Psoas muscle (tissue), 7 donors: ENCODE measurements at regions not wholly inside any gene's neighbourhood (a gene's known extent, or its start where the extent isn't known, plus 50 kb on each side); places are given as distances from the start of the nearest gene placed in this dataset.

Experiments
- ATAC-seq, 4 donors: fragments of 200-7000 bp; cut with Tn5 transposase; one replicate each; pipeline ENCODE4 v1.9.1; 2020; ENCODE audit warnings: moderate library complexity in 3 of 4, mild to moderate bottlenecking in 2 of 4
- DNase-seq, 2 donors: peaks; one replicate each; pipeline ENCODE4 v3.0.0-alpha.2; 2020
- H3K27ac ChIP-seq: fragments of 200-600 bp; one replicate; pipeline ENCODE4 v1.8.0; 2022
- H3K27me3 ChIP-seq, 3 donors: fragments of 200-600 bp in 1 of 3; one replicate each; pipeline versions ENCODE4 v1.6.1 to v1.8.0; 2013 to 2022; ENCODE audit warnings: low read length in 2 of 3, mild to moderate bottlenecking in 2 of 3, moderate library complexity in 1 of 3; ENCODE audit not compliant: insufficient read depth in 3 of 3
- H3K36me3 ChIP-seq, 2 donors: fragments of 200-600 bp in 1 of 2; one replicate each; pipeline versions ENCODE4 v1.6.1 to v1.8.0; 2013 to 2022; ENCODE audit warnings: low read depth in 1 of 2, mild to moderate bottlenecking in 1 of 2, moderate library complexity in 1 of 2; ENCODE audit not compliant: insufficient read depth in 1 of 2
- H3K4me1 ChIP-seq: fragments of 200-600 bp; one replicate; pipeline ENCODE4 v1.8.0; 2022
- H3K4me3 ChIP-seq: fragments of 200-600 bp; one replicate; pipeline ENCODE4 v1.8.0; 2022; ENCODE audit warnings: mild to moderate bottlenecking
- H3K9me3 ChIP-seq: fragments of 200-600 bp; one replicate; pipeline ENCODE4 v1.8.0; 2022
- WGBS, 3 donors: extraction: QIAGEN DNeasy Blood & Tissue Kit; methylation state at CpG; one replicate each; pipeline versions ENCODE4 v1.1.6 to v1.1.7; 2013; 5-methylcytosine and 5-hydroxymethylcytosine counted together
- intact Hi-C, 2 donors: fragments of 100-400 bp; cut with DNase I; formaldehyde crosslinking; loops; one replicate each; pipeline versions ENCODE4 v1.11.0 to v1.14.2; 2022
- TF ChIP-seq, protein P1 (sequence below): fragments of 200-600 bp; IDR thresholded peaks from one replicate; pipeline ENCODE4 v1.8.0; 2022; ENCODE audit warnings: antibody characterized with exemption
- donor health status: healthy with polysubstance abuse.
- donor health status: DM: no; HTN: no; CAD: no; lungs with moderate emphysema.
- donor health status: Bipolar disorder and iron deficiency.
- donor health status: healthy.
- donor health status: DM: yes; HTN: yes; CAD: no.
- donor health status: DM: no; HTN: no; CAD: no.
- donor health status: DM: yes; HTN: yes; CAD: no.

DNA sequence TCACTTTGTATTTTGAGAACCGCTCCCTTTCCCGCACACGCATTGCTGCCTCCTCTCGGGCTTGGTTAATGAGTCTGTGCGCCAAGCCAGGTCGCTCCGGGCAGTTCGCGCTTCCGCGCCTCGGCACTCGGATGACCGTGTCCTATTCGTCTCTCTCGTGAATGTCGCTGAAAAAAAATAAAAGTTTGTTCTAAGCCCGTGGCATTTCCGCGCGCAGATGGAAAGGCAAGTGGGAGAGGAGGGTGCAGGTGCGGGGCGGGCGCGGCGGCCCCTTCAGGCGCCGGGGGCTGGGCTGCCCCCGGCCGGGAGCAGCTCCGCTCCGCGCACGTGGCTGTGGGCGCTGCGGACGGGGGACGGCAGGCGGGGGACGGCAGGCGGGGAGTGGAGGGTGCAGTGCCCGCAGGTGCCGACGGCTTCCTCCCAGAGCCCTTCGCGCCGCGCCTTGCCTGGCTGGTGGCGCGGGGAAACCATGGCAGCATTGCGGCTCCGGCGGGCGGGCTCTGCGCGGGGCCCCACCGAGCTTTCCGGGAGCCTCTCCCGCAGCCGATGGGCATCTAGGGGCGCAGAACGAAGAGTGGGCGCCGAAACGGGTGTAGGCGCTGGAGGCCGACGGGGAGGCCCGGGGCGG is 159.6 kb upstream of the SIX2 start:
- intact Hi-C loops: loop anchor here in 1 of 2 donors (10.0 kb wide), 2 partner anchors 184 to 326 kb away; no protein-coding TSS in a partner anchor
- ATAC-seq: peak; percentile 48 to 78 (median 74)
- H3K9me3 ChIP-seq: no peaks in the 10 kb centered on the region
- H3K36me3 ChIP-seq: no peaks in the 10 kb centered on the region
- peak overlapping the region; percentile 72 for H3K27ac ChIP-seq
- H3K27me3 ChIP-seq: peaks cover 0 to 7% (median 0%) of the 10 kb centered on the region in 3 donors
- TF ChIP-seq, protein P1, sequence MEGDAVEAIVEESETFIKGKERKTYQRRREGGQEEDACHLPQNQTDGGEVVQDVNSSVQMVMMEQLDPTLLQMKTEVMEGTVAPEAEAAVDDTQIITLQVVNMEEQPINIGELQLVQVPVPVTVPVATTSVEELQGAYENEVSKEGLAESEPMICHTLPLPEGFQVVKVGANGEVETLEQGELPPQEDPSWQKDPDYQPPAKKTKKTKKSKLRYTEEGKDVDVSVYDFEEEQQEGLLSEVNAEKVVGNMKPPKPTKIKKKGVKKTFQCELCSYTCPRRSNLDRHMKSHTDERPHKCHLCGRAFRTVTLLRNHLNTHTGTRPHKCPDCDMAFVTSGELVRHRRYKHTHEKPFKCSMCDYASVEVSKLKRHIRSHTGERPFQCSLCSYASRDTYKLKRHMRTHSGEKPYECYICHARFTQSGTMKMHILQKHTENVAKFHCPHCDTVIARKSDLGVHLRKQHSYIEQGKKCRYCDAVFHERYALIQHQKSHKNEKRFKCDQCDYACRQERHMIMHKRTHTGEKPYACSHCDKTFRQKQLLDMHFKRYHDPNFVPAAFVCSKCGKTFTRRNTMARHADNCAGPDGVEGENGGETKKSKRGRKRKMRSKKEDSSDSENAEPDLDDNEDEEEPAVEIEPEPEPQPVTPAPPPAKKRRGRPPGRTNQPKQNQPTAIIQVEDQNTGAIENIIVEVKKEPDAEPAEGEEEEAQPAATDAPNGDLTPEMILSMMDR: no peak
- DNase-seq: peak; percentile 24 to 59
- 0 to 1% (median 0%) methylated on average over 54 to 70 of the region's 70 CpGs for WGBS, 3 donors
- peak overlapping the region; percentile 82 for H3K4me3 ChIP-seq
- H3K4me1 ChIP-seq: peaks cover 9% of the 10 kb centered on the region

DNA sequence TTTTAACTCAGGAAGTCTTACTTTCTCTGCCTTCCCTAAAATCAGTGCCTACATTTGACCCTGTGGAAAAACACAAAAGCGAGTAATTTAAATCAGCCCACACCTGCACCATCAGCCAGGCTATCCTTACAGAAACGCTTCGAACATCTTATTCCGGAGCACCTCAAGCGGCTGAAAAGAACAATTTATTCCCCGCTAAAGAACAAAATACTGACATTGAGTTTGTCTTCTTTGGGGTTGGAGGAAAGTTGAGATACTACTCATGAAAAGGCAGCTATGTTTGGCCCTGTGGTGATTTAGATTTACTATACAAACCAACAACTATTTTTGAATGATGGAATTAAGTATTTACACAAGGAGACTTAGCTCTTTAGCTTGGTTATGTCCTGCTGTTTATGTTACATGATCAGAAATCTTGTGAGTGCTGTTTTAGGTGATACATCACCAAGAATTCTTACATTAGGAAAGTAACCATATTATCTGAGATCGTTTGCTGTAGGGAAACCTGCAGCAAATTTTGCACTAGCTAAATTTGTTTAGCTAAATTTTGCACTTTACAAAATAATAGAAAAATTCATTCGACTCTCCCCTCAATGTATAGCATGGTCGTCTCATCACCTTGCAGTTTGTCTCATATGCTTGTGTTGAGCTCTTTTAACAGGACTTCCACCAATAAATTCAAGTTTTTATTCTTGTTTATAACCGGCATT is 158.8 kb upstream of the SIX2 start:
- TF ChIP-seq, protein P1: no peak
- no peaks in the 10 kb centered on the region for H3K36me3 ChIP-seq
- H3K27me3 ChIP-seq: peaks cover 0 to 7% (median 0%) of the 10 kb centered on the region in 3 donors
- DNase-seq: no peak
- no peaks in the 10 kb centered on the region for H3K9me3 ChIP-seq
- no peak for ATAC-seq
- H3K27ac ChIP-seq: no peak overlapping the region
- 51 to 58% (median 55%) methylated on average over 10 of the region's 10 CpGs for whole genome bisulfite sequencing, 3 donors
- intact Hi-C loops: loop anchor here in 1 of 2 donors (10.0 kb wide), 2 partner anchors 183 to 327 kb away; no protein-coding TSS in a partner anchor
- peak overlapping the region; percentile 82 for H3K4me3 ChIP-seq
- H3K4me1 ChIP-seq: peaks cover 4% of the 10 kb centered on the region

DNA sequence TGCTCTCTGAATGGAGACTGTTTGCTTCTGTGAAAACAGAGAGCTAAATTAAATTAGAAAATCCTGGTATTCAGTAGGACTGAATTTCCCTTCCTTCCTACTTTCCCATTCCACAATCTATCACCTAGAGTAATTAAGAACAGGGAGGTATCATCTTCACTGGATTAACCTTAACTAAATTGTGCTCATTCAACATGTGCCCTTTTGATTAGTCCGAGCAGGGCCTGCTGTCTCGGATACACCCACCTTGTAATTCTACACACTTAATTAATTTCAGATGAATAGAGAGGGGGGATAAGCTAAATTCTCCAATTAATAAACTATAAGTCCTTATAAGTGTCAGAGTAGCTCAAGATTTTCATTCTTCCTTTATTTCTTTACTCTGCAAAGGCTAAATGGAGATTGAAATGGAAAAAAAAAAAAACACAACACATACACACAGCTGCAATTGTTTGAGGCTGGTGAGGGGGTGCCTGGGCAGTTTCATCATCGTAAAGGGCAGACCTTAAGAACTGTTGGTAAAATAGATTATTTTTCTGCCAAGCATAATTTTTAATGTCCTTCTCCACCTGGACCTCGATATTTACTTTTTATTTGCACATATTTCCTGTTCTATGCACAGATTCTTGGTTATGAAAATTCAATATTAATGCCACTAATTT is 157.1 kb upstream of the SIX2 start:
- Histone ChIP-seq H3K9me3 (no peaks in the 10 kb centered on the region), H3K27me3 (peaks cover 0 to 7% (median 0%) of the 10 kb centered on the region in 3 donors), H3K27ac (no peak overlapping the region), H3K36me3 (no peaks in the 10 kb centered on the region), H3K4me1 (no peaks in the 10 kb centered on the region), H3K4me3 (no peak overlapping the region)
- WGBS, 3 donors: 85 to 93% (median 89%) methylated on average over 4 of the region's 4 CpGs
- no peak for ATAC-seq
- intact Hi-C loops: loop anchor here in 1 of 2 donors (10.0 kb wide), 2 partner anchors 182 to 328 kb away; no protein-coding TSS in a partner anchor
- TF ChIP-seq, protein P1: no peak
- no peak for DNase-seq

DNA sequence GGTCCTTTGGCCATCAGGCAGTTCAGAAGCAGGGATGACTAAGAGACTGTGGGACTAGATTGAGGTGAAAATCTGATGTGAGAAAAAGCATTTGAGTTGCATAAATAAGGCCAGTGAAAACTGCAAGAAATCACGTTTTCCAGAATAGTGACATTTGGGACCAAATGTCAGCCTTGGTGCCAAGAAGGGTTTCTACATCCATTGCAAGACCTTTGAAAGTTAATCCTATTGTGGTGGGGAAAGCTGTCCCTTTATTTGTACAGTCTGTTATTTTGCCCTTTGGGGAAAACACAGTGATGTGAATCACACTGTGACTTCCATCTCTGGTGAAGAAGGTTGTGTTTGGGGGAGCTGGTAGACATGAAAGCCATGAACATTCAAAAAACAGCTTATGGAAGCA is 153.5 kb upstream of the SIX2 start:
- TF ChIP-seq, protein P1: no peak
- Histone ChIP-seq H3K4me3 (no peak overlapping the region), H3K27ac (no peak overlapping the region), H3K9me3 (no peaks in the 10 kb centered on the region), H3K36me3 (no peaks in the 10 kb centered on the region), H3K4me1 (no peaks in the 10 kb centered on the region), H3K27me3 (peaks cover 0 to 3% (median 0%) of the 10 kb centered on the region in 3 donors)
- ATAC-seq (no peak), DNase-seq (no peak)
- 56 to 80% (median 57%) methylated on average over 1 of the region's 1 CpG for WGBS, 3 donors
- intact Hi-C loops: loop anchor here in 1 of 2 donors (10.0 kb wide), 2 partner anchors 178 to 332 kb away; no protein-coding TSS in a partner anchor
